ENCODE measurements at regions not wholly inside any gene's neighbourhood (a gene's known extent, or its start where the extent isn't known, plus 50 kb on each side); places are given as distances from the start of the nearest gene placed in this dataset.

GRCh38 chr7:73939528-73939927, 78.6 kb downstream of the TMEM270 start:
- H3K9me3 Mint-ChIP-seq (ENCODE audit: unreplicated experiment), result peaks cover 25% of the 10 kb centered on the region
- intact Hi-C loops (cut with micrococcal nuclease; ENCODE audit: unreplicated experiment), result no loop called here
- Histone ChIP-seq H3K9me3 (peaks cover 13% of the 10 kb centered on the region), H3K4me3 (ENCODE audit: low read depth, low read length) (no peak overlapping the region), H3K36me3 (ENCODE audit: control insufficient read depth, insufficient read depth, low read length) (no peaks in the 10 kb centered on the region), H3K4me1 (no peaks in the 10 kb centered on the region), H3K27me3 (replicated peaks; ENCODE audit: control insufficient read depth, insufficient read depth, low read length) (no peaks in the 10 kb centered on the region)
- DNase-seq, result no peak
- H3K27me3 Mint-ChIP-seq (ENCODE audit: insufficient read depth, unreplicated experiment), result peaks cover 3% of the 10 kb centered on the region
- BruUV-seq (replicated peaks), result no TSS peak
- no peaks in the 10 kb centered on the region for H3K4me1 Mint-ChIP-seq (ENCODE audit: low read depth, unreplicated experiment)
- ChIA-PET CTCF (no interaction called here), POLR2A (no interaction called here)
- no peak overlapping the region for H3K4me3 Mint-ChIP-seq (ENCODE audit: unreplicated experiment)
- TF ChIP-seq, protein P1, sequence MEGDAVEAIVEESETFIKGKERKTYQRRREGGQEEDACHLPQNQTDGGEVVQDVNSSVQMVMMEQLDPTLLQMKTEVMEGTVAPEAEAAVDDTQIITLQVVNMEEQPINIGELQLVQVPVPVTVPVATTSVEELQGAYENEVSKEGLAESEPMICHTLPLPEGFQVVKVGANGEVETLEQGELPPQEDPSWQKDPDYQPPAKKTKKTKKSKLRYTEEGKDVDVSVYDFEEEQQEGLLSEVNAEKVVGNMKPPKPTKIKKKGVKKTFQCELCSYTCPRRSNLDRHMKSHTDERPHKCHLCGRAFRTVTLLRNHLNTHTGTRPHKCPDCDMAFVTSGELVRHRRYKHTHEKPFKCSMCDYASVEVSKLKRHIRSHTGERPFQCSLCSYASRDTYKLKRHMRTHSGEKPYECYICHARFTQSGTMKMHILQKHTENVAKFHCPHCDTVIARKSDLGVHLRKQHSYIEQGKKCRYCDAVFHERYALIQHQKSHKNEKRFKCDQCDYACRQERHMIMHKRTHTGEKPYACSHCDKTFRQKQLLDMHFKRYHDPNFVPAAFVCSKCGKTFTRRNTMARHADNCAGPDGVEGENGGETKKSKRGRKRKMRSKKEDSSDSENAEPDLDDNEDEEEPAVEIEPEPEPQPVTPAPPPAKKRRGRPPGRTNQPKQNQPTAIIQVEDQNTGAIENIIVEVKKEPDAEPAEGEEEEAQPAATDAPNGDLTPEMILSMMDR (IDR thresholded peaks at IDR 0.05; ENCODE audit: insufficient read depth in 1 of 2, low read depth in 1 of 2, low read length in 1 of 2, severe bottlenecking in 1 of 2, unreplicated experiment in 1 of 2), result no peak
- H3K27ac Mint-ChIP-seq (ENCODE audit: unreplicated experiment), result no peak overlapping the region
- H3K36me3 Mint-ChIP-seq (ENCODE audit: insufficient read depth, unreplicated experiment), result no peaks in the 10 kb centered on the region

- no peaks in the 10 kb centered on the region for H3K36me3 Mint-ChIP-seq (ENCODE audit: insufficient read depth, unreplicated experiment)
- intact Hi-C loops (cut with micrococcal nuclease; ENCODE audit: unreplicated experiment), result no loop called here
- TF ChIP-seq, protein P1 (IDR thresholded peaks at IDR 0.05; ENCODE audit: insufficient read depth in 1 of 2, low read depth in 1 of 2, low read length in 1 of 2, severe bottlenecking in 1 of 2, unreplicated experiment in 1 of 2), result no peak
- peaks cover 21% of the 10 kb centered on the region for H3K9me3 ChIP-seq
- no TSS peak for BruUV-seq (replicated peaks)
- no peaks in the 10 kb centered on the region for H3K36me3 ChIP-seq (ENCODE audit: control insufficient read depth, insufficient read depth, low read length)
- H3K9me3 Mint-ChIP-seq (ENCODE audit: unreplicated experiment), result peaks cover 25% of the 10 kb centered on the region
- no peaks in the 10 kb centered on the region for H3K4me1 Mint-ChIP-seq (ENCODE audit: low read depth, unreplicated experiment)
- no peaks in the 10 kb centered on the region for H3K27me3 Mint-ChIP-seq (ENCODE audit: insufficient read depth, unreplicated experiment)
- H3K4me3 Mint-ChIP-seq (ENCODE audit: unreplicated experiment), result no peak overlapping the region
- POLR2A ChIA-PET, result no interaction called here
- CTCF ChIA-PET, result no interaction called here
- no peak overlapping the region for H3K27ac Mint-ChIP-seq (ENCODE audit: unreplicated experiment)
- H3K4me3 ChIP-seq (ENCODE audit: low read depth, low read length), result no peak overlapping the region
- no peaks in the 10 kb centered on the region for H3K4me1 ChIP-seq
- DNase-seq, result no peak
- H3K27me3 ChIP-seq (replicated peaks; ENCODE audit: control insufficient read depth, insufficient read depth, low read length), result no peaks in the 10 kb centered on the region
These were observed 79.8 kb downstream of the TMEM270 start for GRCh38 chr7:73940701-73941238.

DNA sequence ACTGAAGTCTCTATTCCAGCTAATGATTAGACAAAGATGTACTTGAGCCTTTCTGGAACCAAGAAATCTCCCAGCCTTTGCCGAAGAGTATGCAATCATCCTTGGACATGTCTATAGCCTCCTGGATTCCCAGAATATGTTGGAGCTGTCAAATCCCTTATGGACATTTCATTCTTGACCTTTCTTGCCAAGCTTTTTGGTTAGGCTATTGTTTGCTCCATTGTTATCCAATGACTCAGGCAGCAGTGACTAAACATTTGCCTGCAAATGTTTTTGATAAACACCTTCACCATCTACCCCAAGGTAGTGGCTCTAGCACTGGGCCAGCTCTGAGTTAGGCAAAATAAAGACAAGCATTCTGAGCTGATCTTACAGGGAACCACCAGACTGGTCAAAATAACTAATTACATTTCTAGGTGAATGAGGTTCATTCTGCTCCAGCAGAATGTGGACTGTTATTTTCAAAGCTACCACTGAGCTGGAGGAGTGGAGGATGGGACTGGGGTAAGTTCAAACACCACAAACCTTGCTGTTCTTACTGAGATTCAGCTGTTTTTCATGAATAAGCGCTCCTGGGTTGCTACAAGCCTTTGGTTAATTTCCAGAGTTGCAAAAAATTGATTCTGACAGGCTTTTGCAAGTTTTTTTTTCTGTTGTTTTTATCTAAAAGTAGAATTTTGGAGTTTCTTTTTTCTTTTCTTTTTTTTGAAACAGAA, 81.0 kb downstream of the TMEM270 start:
- BruUV-seq (replicated peaks), result no TSS peak
- Histone ChIP-seq H3K36me3 (ENCODE audit: control insufficient read depth, insufficient read depth, low read length) (no peaks in the 10 kb centered on the region), H3K4me3 (ENCODE audit: low read depth, low read length) (no peak overlapping the region), H3K27me3 (replicated peaks; ENCODE audit: control insufficient read depth, insufficient read depth, low read length) (no peaks in the 10 kb centered on the region), H3K4me1 (no peaks in the 10 kb centered on the region), H3K9me3 (peaks cover 21% of the 10 kb centered on the region)
- TF ChIP-seq, protein P1 (IDR thresholded peaks at IDR 0.05; ENCODE audit: insufficient read depth in 1 of 2, low read depth in 1 of 2, low read length in 1 of 2, severe bottlenecking in 1 of 2, unreplicated experiment in 1 of 2), result no peak
- Mint-ChIP-seq H3K4me1 (ENCODE audit: low read depth, unreplicated experiment) (no peaks in the 10 kb centered on the region), H3K27me3 (ENCODE audit: insufficient read depth, unreplicated experiment) (no peaks in the 10 kb centered on the region), H3K27ac (ENCODE audit: unreplicated experiment) (no peak overlapping the region), H3K36me3 (ENCODE audit: insufficient read depth, unreplicated experiment) (no peaks in the 10 kb centered on the region), H3K9me3 (ENCODE audit: unreplicated experiment) (peaks cover 25% of the 10 kb centered on the region), H3K4me3 (ENCODE audit: unreplicated experiment) (no peak overlapping the region)
- no peak for DNase-seq
- intact Hi-C loops (cut with micrococcal nuclease; ENCODE audit: unreplicated experiment), result no loop called here
- CTCF ChIA-PET, result no interaction called here
- POLR2A ChIA-PET, result no interaction called here
